Ishikawa (cell line): ENCODE measurements at regions not wholly inside any gene's neighbourhood (a gene's known extent, or its start where the extent isn't known, plus 50 kb on each side); places are given as distances from the start of the nearest gene placed in this dataset.

Experiments used
- CEBPB ChIP-seq: IDR thresholded peaks from 2 replicates; pipeline ENCODE4 v1.6.1; 2012
- CREB1 ChIP-seq: IDR thresholded peaks from 2 replicates; pipeline ENCODE4 v1.6.1; 2012; ENCODE audit warnings: low read depth
- EGR1 ChIP-seq: IDR thresholded peaks from 2 replicates; pipeline ENCODE4 v1.6.1; 2012
- EP300 ChIP-seq: IDR thresholded peaks from 2 replicates; pipeline ENCODE4 v1.6.1; 2012; ENCODE audit warnings: borderline replicate concordance
- FOXM1 ChIP-seq: IDR thresholded peaks from 2 replicates; pipeline ENCODE4 v1.6.1; 2012; ENCODE audit warnings: low read depth, borderline replicate concordance
- NFIC ChIP-seq: IDR thresholded peaks from 2 replicates; pipeline ENCODE4 v1.6.1; 2012
- RAD21 ChIP-seq: IDR thresholded peaks from 2 replicates; pipeline ENCODE4 v1.6.1; 2012; ENCODE audit warnings: low read depth
- TAF1 ChIP-seq: IDR thresholded peaks from 2 replicates; pipeline ENCODE4 v1.6.1; 2012; ENCODE audit warnings: low read depth, mild to moderate bottlenecking
- TCF12 ChIP-seq: IDR thresholded peaks from 2 replicates; pipeline ENCODE4 v1.6.1; 2012; ENCODE audit warnings: low read depth
- TEAD4 ChIP-seq: IDR thresholded peaks from 2 replicates; pipeline ENCODE4 v1.6.1; 2012
- YY1 ChIP-seq: IDR thresholded peaks from 2 replicates; pipeline ENCODE4 v1.6.1; 2012; ENCODE audit warnings: low read depth
- ZBTB7A ChIP-seq: IDR thresholded peaks from 2 replicates; pipeline ENCODE4 v1.6.1; 2012; ENCODE audit warnings: low read depth
- TF ChIP-seq, protein P1 (sequence below): IDR thresholded peaks from 2 replicates; pipeline ENCODE4 v1.6.1; 2012
- TF ChIP-seq, protein P2 (sequence below): IDR thresholded peaks from 2 replicates; pipeline ENCODE4 v1.6.1; 2012; ENCODE audit warnings: low read depth, mild to moderate bottlenecking
- TF ChIP-seq, protein P3 (sequence below): IDR thresholded peaks from 2 replicates; pipeline ENCODE4 v1.6.1; 2012

DNA sequence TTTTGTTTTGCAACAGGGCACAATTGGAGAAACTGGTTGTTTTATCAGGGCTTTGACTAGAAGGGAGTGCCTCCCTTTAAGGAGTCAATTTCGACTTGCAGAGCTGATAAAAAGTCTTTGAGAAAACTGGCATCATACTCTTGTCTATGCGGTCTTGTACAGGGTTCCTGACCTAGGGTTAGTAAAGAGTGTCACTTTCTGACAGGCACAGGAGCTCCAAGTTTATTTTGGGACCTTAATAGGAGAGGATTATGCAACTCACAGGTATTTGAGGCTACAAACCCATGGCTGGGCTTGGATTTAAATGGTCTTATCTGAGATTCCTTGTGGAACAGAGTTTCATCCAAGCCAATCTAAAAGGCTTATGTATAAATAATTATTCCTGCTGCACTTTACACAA is 365.4 kb downstream of the HTR1B start:
- TF ChIP-seq FOXM1 (no peak), YY1 (no peak), CEBPB (no peak), TCF12 (no peak), NFIC (no peak), EGR1 (no peak), TAF1 (no peak), RAD21 (no peak), ZBTB7A (no peak), CREB1 (no peak), TEAD4 (no peak), EP300 (no peak)
- TF ChIP-seq, protein P1, sequence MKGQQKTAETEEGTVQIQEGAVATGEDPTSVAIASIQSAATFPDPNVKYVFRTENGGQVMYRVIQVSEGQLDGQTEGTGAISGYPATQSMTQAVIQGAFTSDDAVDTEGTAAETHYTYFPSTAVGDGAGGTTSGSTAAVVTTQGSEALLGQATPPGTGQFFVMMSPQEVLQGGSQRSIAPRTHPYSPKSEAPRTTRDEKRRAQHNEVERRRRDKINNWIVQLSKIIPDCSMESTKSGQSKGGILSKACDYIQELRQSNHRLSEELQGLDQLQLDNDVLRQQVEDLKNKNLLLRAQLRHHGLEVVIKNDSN: no peak
- TF ChIP-seq, protein P2, sequence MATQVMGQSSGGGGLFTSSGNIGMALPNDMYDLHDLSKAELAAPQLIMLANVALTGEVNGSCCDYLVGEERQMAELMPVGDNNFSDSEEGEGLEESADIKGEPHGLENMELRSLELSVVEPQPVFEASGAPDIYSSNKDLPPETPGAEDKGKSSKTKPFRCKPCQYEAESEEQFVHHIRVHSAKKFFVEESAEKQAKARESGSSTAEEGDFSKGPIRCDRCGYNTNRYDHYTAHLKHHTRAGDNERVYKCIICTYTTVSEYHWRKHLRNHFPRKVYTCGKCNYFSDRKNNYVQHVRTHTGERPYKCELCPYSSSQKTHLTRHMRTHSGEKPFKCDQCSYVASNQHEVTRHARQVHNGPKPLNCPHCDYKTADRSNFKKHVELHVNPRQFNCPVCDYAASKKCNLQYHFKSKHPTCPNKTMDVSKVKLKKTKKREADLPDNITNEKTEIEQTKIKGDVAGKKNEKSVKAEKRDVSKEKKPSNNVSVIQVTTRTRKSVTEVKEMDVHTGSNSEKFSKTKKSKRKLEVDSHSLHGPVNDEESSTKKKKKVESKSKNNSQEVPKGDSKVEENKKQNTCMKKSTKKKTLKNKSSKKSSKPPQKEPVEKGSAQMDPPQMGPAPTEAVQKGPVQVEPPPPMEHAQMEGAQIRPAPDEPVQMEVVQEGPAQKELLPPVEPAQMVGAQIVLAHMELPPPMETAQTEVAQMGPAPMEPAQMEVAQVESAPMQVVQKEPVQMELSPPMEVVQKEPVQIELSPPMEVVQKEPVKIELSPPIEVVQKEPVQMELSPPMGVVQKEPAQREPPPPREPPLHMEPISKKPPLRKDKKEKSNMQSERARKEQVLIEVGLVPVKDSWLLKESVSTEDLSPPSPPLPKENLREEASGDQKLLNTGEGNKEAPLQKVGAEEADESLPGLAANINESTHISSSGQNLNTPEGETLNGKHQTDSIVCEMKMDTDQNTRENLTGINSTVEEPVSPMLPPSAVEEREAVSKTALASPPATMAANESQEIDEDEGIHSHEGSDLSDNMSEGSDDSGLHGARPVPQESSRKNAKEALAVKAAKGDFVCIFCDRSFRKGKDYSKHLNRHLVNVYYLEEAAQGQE: no peak
- TF ChIP-seq, protein P3, sequence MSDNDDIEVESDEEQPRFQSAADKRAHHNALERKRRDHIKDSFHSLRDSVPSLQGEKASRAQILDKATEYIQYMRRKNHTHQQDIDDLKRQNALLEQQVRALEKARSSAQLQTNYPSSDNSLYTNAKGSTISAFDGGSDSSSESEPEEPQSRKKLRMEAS: no peak

DNA sequence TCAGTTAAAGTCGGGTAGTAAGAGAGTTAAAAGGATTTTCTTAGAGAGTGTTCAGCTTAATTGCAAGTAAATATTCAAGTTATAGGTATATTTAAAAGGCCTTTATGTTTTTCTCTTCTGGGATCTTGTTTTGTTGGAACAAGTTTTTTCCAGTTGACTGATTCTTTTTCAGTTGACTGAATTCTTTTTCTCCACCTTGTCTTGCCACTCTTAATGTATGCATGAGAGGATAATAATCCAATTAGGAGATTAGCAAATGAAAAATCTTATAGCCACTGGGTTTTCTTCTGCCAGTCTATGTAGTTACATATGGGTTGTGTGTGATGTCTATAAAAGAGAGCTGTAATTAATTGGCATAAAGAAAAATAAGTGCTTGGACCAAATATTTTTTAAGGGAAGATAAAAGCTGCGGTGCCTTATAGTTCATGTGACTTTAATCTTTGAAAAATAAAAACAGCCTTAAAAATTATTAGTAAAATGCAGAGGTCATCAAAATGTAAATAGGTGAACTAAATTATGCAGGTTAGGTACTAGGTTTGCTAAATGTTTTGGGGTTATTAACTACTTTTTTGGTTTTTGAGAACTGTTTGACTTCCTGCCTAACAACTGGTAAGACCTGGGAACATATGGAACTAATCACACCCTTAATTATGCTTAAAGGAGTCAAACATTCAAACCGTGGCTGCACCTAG is 367.2 kb downstream of the HTR1B start:
- TF ChIP-seq CEBPB (no peak), NFIC (no peak)
- TF ChIP-seq, protein P2: no peak
- TF ChIP-seq, protein P1: no peak

DNA sequence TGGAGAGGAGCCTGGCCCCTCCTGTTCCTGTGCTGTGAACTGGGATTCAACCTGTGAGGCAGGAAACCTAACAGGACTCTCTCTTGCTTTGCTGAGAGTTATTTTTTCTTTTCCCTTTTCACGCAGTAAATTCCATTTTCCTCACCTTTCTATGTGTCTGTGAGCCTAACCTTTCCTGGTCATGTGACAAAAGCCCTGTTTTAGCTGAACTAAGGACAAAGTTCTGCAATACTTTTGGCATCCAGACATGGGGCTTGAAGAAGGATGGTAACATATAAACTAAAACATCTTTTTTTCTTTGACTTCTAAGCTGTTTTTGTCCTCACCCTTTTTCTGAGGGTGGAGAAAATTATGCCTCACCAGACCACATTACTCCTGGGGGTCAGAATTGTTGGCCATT is 368.5 kb downstream of the HTR1B start:
- TF ChIP-seq, protein P3: no peak
- no peak for TF ChIP-seq ZBTB7A
- TF ChIP-seq RAD21: no peak
- no peak for TF ChIP-seq TAF1
- TF ChIP-seq CREB1: no peak
- TF ChIP-seq, protein P2: no peak
- TF ChIP-seq, protein P1: no peak
- TF ChIP-seq FOXM1: no peak
- TF ChIP-seq YY1: no peak
- no peak for TF ChIP-seq TEAD4
- no peak for TF ChIP-seq CEBPB
- no peak for TF ChIP-seq NFIC

DNA sequence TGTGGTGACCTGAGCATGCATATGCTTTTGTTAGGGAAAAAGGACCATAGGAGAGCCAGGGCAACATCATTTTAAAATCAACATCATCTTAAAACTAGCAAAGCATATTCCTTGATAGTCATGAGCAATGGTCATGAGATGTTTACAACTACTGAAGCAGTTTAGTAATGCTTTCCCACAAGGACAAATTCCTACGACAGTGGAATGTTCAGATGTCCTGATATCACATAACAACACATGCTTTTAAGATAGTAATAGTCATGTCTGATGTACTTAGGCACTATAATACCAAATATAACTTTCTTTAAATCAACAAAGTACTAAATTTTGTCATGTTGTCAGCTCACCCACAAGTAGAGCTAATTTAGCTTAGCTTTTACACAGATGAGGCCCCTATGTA is 370.3 kb downstream of the HTR1B start:
- TF ChIP-seq, protein P2: no peak
- TF ChIP-seq, protein P1: no peak
- TF ChIP-seq EP300 (no peak), TAF1 (no peak), EGR1 (no peak), RAD21 (no peak), TEAD4 (no peak), TCF12 (no peak), CREB1 (no peak), NFIC (no peak)
